ENCODE measurements at regions not wholly inside any gene's neighbourhood (a gene's known extent, or its start where the extent isn't known, plus 50 kb on each side); places are given as distances from the start of the nearest gene placed in this dataset.

GRCh38 chr18:64888956-64889355 lies 740.1 kb upstream of the LINC00305 start:
- Histone ChIP-seq H3K79me2 (ENCODE audit: insufficient read depth, low read length) (no peaks in the 10 kb centered on the region), H2BK15ac (ENCODE audit: low read depth, low read length) (no peak overlapping the region), H3K27ac (ENCODE audit: insufficient read length, low read depth, low read length) (no peak overlapping the region), H4K91ac (ENCODE audit: insufficient read length, low read depth, low read length) (no peak overlapping the region), H3K14ac (ENCODE audit: insufficient read depth, low read length) (no peak overlapping the region), H2AK5ac (ENCODE audit: insufficient read length, low read length) (no peak overlapping the region), H3K23me2 (ENCODE audit: insufficient read length, low read depth, low read length, poor library complexity, severe bottlenecking) (no peaks in the 10 kb centered on the region), H2BK5ac (ENCODE audit: insufficient read length, low read length) (no peak overlapping the region), H2BK20ac (ENCODE audit: low read depth, low read length, poor library complexity, severe bottlenecking) (no peak overlapping the region), H3K9me3 (ENCODE audit: control insufficient read depth, low read depth, low read length) (peaks cover 7% of the 10 kb centered on the region), H3K4me2 (ENCODE audit: insufficient read depth, insufficient read length, low read length) (no peak overlapping the region), H4K20me1 (ENCODE audit: control insufficient read depth, insufficient read depth, insufficient read length) (no peaks in the 10 kb centered on the region), H2AFZ (ENCODE audit: low read length) (no peak overlapping the region), H3K18ac (ENCODE audit: insufficient read length, low read depth, low read length) (no peak overlapping the region), H3K4me1 (ENCODE audit: insufficient read depth, low read length) (no peaks in the 10 kb centered on the region), H3K79me1 (ENCODE audit: insufficient read depth, low read depth, low read length, poor library complexity, severe bottlenecking) (no peaks in the 10 kb centered on the region), H4K8ac (replicated peaks; ENCODE audit: insufficient read length, low read depth, low read length) (no peak overlapping the region), H3T11ph (ENCODE audit: low read length) (no peak overlapping the region), H2BK12ac (ENCODE audit: insufficient read length, low read depth, low read length) (no peak overlapping the region), H4K5ac (ENCODE audit: insufficient read length, low read depth, low read length) (no peak overlapping the region), H2BK120ac (ENCODE audit: low read depth, low read length, poor library complexity, severe bottlenecking) (no peak overlapping the region), H3K23ac (ENCODE audit: insufficient read length, low read depth, low read length) (no peak overlapping the region), H3K27me3 (ENCODE audit: insufficient read depth, low read length) (no peaks in the 10 kb centered on the region), H3K4ac (ENCODE audit: low read depth, low read length) (no peak overlapping the region), H3K56ac (ENCODE audit: insufficient read length, low read depth, low read length) (no peak overlapping the region), H3K9ac (ENCODE audit: extremely low read depth, insufficient read length, low read length) (no peak overlapping the region)
- Mint-ChIP-seq H3K27me3 (ENCODE audit: low read depth) (no peaks in the 10 kb centered on the region), H3K4me1 (no peaks in the 10 kb centered on the region; a peak in 1 of 4 replicates), H3K27ac (no peak overlapping the region; a peak in 1 of 7 replicates), H3K9me3 (peaks cover 16 to 17% of the 10 kb centered on the region in 2 experiments), H3K4me3 (no peak overlapping the region), H3K36me3 (ENCODE audit: insufficient read depth in 1 of 3, low read depth in 3 of 3) (peaks cover 8 to 16% (median 9%) of the 10 kb centered on the region in 3 experiments; a peak in 6 of 7 replicates)
- no CpG with 5 or more reads among the region's 4 CpGs for WGBS (ENCODE audit: extremely low coverage, insufficient read length, low lambda C conversion rate)
- no peak for TF ChIP-seq CTCF (conservative IDR thresholded peaks at IDR 0.05)
- no peak for DNase-seq
